ENCODE measurements at regions not wholly inside any gene's neighbourhood (a gene's known extent, or its start where the extent isn't known, plus 50 kb on each side); places are given as distances from the start of the nearest gene placed in this dataset.

- H3K4me2 ChIP-seq (ENCODE audit: low read depth, low read length, poor library complexity, severe bottlenecking): no peak overlapping the region
- no peak overlapping the region for H3K9ac ChIP-seq (ENCODE audit: low read length)
- H3K9me2 ChIP-seq (replicated peaks; ENCODE audit: insufficient read depth, low read length): no peaks in the 10 kb centered on the region
- no peak overlapping the region for H3K27ac ChIP-seq (ENCODE audit: low read depth, low read length)
- no peaks in the 10 kb centered on the region for H4K20me1 ChIP-seq (ENCODE audit: low read depth, low read length)
- H2AFZ ChIP-seq (ENCODE audit: low read depth, low read length, severe bottlenecking): no peak overlapping the region
- no peaks in the 10 kb centered on the region for H3K79me2 ChIP-seq (ENCODE audit: insufficient read depth, low read length)
- no peaks in the 10 kb centered on the region for H3K9me3 ChIP-seq (ENCODE audit: insufficient read depth, low read length)
- no peak overlapping the region for H3K4me3 ChIP-seq (ENCODE audit: insufficient read depth, low read length, poor library complexity, severe bottlenecking)
- no peak for TF ChIP-seq CTCF (IDR thresholded peaks at IDR 0.05; ENCODE audit: insufficient read depth, low read length, poor library complexity, severe bottlenecking)
- no peak for TF ChIP-seq EZH2phosphoT487 (conservative IDR thresholded peaks at IDR 0.05; ENCODE audit: low read length)
- no peaks in the 10 kb centered on the region for H3F3A ChIP-seq (ENCODE audit: insufficient read depth)
- H3K27me3 ChIP-seq (ENCODE audit: low read length): no peaks in the 10 kb centered on the region
- no peaks in the 10 kb centered on the region for H3K36me3 ChIP-seq (ENCODE audit: low read length)
These were observed 140.3 kb upstream of the PAK3 start for GRCh38 chrX:110955706-110956105.

DNA sequence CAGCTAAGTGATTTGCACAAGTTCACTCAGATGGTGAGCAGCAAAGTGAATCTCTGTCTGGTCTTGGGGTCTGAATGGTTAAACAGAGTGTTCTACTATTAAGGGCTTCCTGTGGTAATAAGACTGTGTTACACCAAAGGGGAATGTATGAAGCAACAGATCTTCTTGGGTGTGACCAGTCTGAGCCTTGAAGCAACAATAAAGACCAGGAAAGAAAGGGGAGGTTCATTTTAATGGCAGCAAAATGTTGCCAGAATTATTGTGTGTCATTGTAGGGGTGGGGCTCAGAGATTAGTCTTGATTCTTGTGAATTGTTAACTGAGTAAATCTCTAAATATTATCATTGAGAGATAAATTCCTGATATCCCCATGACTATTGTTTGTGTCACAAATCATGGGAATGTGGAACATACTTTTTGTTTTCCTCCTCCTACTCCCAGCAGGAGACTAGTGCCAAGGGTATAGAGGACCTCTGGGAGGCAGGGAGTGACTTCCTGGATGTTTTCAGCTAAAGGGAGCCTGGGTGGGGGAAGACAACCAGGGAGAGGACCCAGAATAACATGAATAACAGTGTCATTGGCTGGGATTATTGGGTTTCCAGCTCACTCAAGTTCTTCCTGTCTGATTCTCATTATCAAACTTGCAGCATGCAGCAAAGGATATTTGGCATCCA is 141.4 kb upstream of the PAK3 start:
- H3K4me2 ChIP-seq (ENCODE audit: low read depth, low read length, poor library complexity, severe bottlenecking): no peak overlapping the region
- no peak overlapping the region for H2AFZ ChIP-seq (ENCODE audit: low read depth, low read length, severe bottlenecking)
- H3F3A ChIP-seq (ENCODE audit: insufficient read depth): no peaks in the 10 kb centered on the region
- no peak overlapping the region for H3K4me3 ChIP-seq (ENCODE audit: insufficient read depth, low read length, poor library complexity, severe bottlenecking)
- H3K79me2 ChIP-seq (ENCODE audit: insufficient read depth, low read length): no peaks in the 10 kb centered on the region
- no peak overlapping the region for H3K27ac ChIP-seq (ENCODE audit: low read depth, low read length)
- no peaks in the 10 kb centered on the region for H3K9me3 ChIP-seq (ENCODE audit: insufficient read depth, low read length)
- H3K36me3 ChIP-seq (ENCODE audit: low read length): no peaks in the 10 kb centered on the region
- H3K9ac ChIP-seq (ENCODE audit: low read length): no peak overlapping the region
- no peaks in the 10 kb centered on the region for H3K9me2 ChIP-seq (replicated peaks; ENCODE audit: insufficient read depth, low read length)
- no peaks in the 10 kb centered on the region for H4K20me1 ChIP-seq (ENCODE audit: low read depth, low read length)
- no peaks in the 10 kb centered on the region for H3K27me3 ChIP-seq (ENCODE audit: low read length)
- TF ChIP-seq EZH2phosphoT487 (conservative IDR thresholded peaks at IDR 0.05; ENCODE audit: low read length): no peak
- no peak for TF ChIP-seq CTCF (IDR thresholded peaks at IDR 0.05; ENCODE audit: insufficient read depth, low read length, poor library complexity, severe bottlenecking)

DNA sequence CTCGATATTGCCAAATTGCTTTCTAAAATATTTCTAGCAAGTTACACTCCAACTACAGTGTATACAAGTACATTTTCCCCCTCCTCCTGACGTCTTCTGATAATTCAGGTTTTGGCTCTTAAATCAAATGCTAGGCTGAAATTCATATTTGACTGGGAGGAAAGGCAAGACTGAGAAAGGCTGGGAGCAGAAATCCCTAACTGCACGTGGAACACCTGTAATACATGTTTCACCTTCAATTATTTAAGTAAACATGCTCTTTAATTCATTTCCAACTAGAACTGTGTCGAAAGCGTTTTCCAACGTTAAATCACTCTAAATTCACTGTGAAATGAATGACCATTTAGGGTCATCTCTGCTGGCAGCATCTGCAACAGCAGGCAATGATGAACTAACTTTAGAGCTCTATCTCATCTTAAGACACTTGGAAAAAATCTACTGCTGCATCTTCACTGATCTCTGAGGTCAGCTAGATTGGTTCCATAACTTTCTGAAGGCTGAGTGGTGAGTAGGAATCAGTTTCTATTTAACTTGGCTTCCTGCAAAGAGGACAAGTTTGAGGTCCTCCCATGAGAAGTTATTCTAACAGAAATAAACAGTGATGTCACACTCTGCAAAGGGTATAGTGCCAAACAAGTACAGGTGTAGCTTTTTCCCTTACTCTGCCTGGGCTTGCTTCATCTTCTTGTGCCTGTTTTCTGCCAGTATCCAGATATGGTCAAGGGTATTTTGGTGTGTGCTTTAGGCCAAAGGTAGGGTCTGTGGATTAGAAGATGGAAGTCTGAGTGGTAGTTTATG is 144.3 kb upstream of the PAK3 start:
- no peaks in the 10 kb centered on the region for H3K79me2 ChIP-seq (ENCODE audit: insufficient read depth, low read length)
- no peaks in the 10 kb centered on the region for H3K36me3 ChIP-seq (ENCODE audit: low read length)
- no peaks in the 10 kb centered on the region for H3K9me3 ChIP-seq (ENCODE audit: insufficient read depth, low read length)
- H3K4me3 ChIP-seq (ENCODE audit: insufficient read depth, low read length, poor library complexity, severe bottlenecking): no peak overlapping the region
- no peak overlapping the region for H3K9ac ChIP-seq (ENCODE audit: low read length)
- no peaks in the 10 kb centered on the region for H4K20me1 ChIP-seq (ENCODE audit: low read depth, low read length)
- no peaks in the 10 kb centered on the region for H3K27me3 ChIP-seq (ENCODE audit: low read length)
- no peaks in the 10 kb centered on the region for H3F3A ChIP-seq (ENCODE audit: insufficient read depth)
- H2AFZ ChIP-seq (ENCODE audit: low read depth, low read length, severe bottlenecking): no peak overlapping the region
- no peaks in the 10 kb centered on the region for H3K9me2 ChIP-seq (replicated peaks; ENCODE audit: insufficient read depth, low read length)
- no peak overlapping the region for H3K4me2 ChIP-seq (ENCODE audit: low read depth, low read length, poor library complexity, severe bottlenecking)
- no peak for TF ChIP-seq EZH2phosphoT487 (conservative IDR thresholded peaks at IDR 0.05; ENCODE audit: low read length)
- no peak for TF ChIP-seq CTCF (IDR thresholded peaks at IDR 0.05; ENCODE audit: insufficient read depth, low read length, poor library complexity, severe bottlenecking)
- H3K27ac ChIP-seq (ENCODE audit: low read depth, low read length): no peak overlapping the region
